GM19452 (cell line): ENCODE measurements at regions not wholly inside any gene's neighbourhood (a gene's known extent, or its start where the extent isn't known, plus 50 kb on each side); places are given as distances from the start of the nearest gene placed in this dataset.

Experiments
- ATAC-seq: cut with Tn5 transposase; IDR thresholded peaks from one replicate; pipeline ENCODE4 v1.9.1; 2021; ENCODE audit not compliant: unreplicated experiment

DNA sequence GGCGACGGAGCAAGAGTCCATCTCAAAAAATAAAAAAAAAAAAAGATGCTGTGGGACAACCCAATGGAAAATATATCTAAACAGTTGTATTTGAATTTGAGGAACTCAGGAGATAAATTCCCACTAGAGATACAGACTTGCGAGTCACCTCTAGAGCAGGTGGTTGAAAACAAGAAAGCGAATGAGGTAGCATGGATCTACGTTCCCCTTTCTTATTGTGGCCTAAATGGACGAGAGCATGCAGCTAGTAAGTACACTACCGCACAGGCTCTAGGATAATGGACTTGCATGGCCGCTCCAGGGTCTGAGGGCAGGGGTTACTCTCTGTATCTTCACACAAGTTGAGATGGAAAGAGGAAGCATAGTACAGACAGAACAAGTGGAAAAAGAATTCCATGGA, 63.5 kb upstream of the TGFBR2 start:
- no peak for ATAC-seq

DNA sequence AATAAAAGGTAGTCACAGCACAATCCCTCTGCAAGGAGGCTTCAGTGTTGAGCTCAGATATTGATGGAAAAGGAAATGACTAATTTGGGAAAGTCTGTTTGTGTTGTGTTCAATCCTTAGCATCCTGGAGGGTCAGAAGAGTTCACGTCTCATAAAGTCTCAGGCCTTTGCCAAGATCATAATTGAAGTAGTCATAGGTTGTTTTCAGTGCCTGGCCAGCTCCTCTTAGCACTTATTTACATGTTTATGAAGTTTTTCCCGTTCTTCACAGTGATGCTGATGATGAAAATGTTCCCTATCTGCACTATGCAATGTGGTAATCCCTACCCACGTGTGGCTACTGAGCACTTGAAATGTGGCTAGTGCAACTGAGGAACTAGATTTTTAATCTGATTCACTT, 61.6 kb upstream of the TGFBR2 start:
- no peak for ATAC-seq

DNA sequence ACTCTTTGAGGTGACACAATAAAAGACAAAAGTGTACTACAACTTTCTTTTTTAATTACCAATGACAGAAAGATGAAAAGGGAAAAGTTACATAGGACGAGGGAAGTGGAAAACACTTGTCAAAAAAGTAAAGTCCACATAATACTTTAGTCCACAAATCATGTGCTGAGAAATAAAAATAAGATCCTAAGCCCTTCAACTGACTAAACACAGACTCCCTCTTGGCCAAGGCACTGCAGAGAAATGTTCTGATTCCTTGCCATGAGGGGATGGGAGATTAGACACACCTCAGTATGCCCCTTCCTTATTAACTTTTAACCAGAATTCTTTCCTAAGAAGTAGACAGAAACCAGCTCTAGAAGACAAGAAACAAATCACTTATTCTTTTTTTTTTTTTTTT, 59.5 kb upstream of the TGFBR2 start:
- no peak for ATAC-seq

- ATAC-seq = no peak
Measured at GRCh38 chr3:30547716-30548115, 58.7 kb upstream of the TGFBR2 start.

DNA sequence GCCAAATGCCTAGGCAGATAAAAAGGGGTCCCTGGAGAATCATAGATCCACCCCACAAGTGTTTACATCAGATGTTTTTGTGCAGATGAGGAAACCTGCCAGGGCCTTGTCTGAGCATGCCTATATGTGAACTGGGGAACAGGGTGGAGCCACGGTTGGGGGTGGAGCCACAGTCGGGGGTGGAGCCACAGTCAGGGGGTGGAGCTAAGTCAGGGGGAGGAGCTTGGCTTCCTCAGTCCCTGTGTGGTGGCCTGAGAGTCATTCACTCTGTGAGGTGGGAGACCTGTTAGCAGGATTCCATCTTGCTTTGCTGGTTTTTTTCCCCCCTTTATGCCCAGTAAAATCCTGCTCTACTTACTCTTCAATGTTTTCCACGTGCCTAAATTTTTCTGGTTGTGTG, 57.8 kb upstream of the TGFBR2 start:
- no peak for ATAC-seq

DNA sequence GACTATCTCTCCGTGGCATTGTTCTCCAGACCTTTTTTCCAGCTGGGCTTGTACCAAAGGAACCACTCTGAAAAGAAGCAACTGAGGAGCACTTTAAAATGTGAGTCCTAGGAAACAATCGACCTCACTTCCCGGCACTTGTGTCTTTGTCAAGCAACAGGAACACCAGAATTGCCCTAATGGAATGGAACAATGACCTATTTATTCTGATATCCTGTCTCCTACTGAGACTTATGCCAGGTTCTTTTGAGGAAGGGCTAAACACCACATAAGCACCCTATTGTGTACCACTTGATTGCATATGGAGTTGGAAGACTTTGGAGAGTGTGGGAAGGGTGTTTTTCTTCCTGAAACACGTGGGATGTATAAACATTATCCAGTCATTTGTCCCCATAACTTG, 56.8 kb upstream of the TGFBR2 start:
- no peak for ATAC-seq

- no peak for ATAC-seq
Measured at GRCh38 chr3:30550246-30550645, 56.2 kb upstream of the TGFBR2 start.

- ATAC-seq = no peak
Measured at GRCh38 chr3:30551266-30551665, 55.1 kb upstream of the TGFBR2 start.

- ATAC-seq = no peak
Measured at GRCh38 chr3:30551927-30552326, 54.5 kb upstream of the TGFBR2 start.

- ATAC-seq = no peak
Measured at GRCh38 chr3:30553641-30554316, 52.6 kb upstream of the TGFBR2 start.

DNA sequence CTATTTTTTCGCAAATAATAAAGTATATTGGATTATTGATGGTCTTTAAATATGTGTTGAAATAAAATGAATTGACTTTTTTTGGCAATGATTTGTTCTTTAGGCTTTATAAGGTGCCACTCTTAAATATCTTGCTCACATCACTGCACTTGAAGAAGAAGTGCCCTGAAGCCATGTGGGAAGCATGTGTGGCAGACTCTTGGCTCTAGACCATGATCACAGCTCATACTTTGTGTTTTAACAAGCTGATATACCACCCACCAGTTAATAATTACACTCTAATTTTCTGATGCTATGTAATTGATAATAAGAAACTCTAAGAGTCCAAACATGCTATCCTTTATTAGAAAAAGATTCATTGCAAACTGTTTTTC, 52.1 kb upstream of the TGFBR2 start:
- ATAC-seq = no peak

- no peak for ATAC-seq
Measured at GRCh38 chr3:30555968-30556367, 50.4 kb upstream of the TGFBR2 start.
